ENCODE measurements at regions not wholly inside any gene's neighbourhood (a gene's known extent, or its start where the extent isn't known, plus 50 kb on each side); places are given as distances from the start of the nearest gene placed in this dataset.

- Mint-ChIP-seq H3K4me1 (peaks cover 37% of the 10 kb centered on the region), H3K27me3 (ENCODE audit: low read depth, poor library complexity) (peaks cover 3% of the 10 kb centered on the region), H3K27ac (no peak overlapping the region), H3K4me3 (no peak overlapping the region), H3K9me3 (no peaks in the 10 kb centered on the region), H3K36me3 (ENCODE audit: low read depth) (no peaks in the 10 kb centered on the region)
- DNase-seq = no peak
- TF ChIP-seq CTCF (IDR thresholded peaks at IDR 0.05) = no peak
These were observed 156.2 kb downstream of the SH2D1A start for GRCh38 chrX:124502599-124502998.

- peaks cover 3% of the 10 kb centered on the region for H3K27me3 Mint-ChIP-seq (ENCODE audit: low read depth, poor library complexity)
- no peak for TF ChIP-seq CTCF (IDR thresholded peaks at IDR 0.05)
- H3K4me3 Mint-ChIP-seq = no peak overlapping the region
- H3K4me1 Mint-ChIP-seq = peaks cover 37% of the 10 kb centered on the region
- no peak overlapping the region for H3K27ac Mint-ChIP-seq
- no peaks in the 10 kb centered on the region for H3K36me3 Mint-ChIP-seq (ENCODE audit: low read depth)
- no peak for DNase-seq
- H3K9me3 Mint-ChIP-seq = no peaks in the 10 kb centered on the region
These were observed 158.0 kb downstream of the SH2D1A start for GRCh38 chrX:124504111-124504983.

GRCh38 chrX:124506066-124506465 is 159.7 kb downstream of the SH2D1A start:
- Mint-ChIP-seq H3K4me3 (no peak overlapping the region), H3K27ac (no peak overlapping the region), H3K27me3 (ENCODE audit: low read depth, poor library complexity) (peaks cover 3% of the 10 kb centered on the region), H3K36me3 (ENCODE audit: low read depth) (no peaks in the 10 kb centered on the region), H3K4me1 (peaks cover 37% of the 10 kb centered on the region), H3K9me3 (no peaks in the 10 kb centered on the region)
- DNase-seq = no peak
- no peak for TF ChIP-seq CTCF (IDR thresholded peaks at IDR 0.05)

GRCh38 chrX:124507246-124507645 is 160.9 kb downstream of the SH2D1A start:
- Mint-ChIP-seq H3K4me3 (no peak overlapping the region), H3K36me3 (ENCODE audit: low read depth) (no peaks in the 10 kb centered on the region), H3K9me3 (no peaks in the 10 kb centered on the region), H3K27me3 (ENCODE audit: low read depth, poor library complexity) (no peaks in the 10 kb centered on the region), H3K27ac (peak overlapping the region; percentile 78), H3K4me1 (peaks cover 37% of the 10 kb centered on the region)
- no peak for DNase-seq
- no peak for TF ChIP-seq CTCF (IDR thresholded peaks at IDR 0.05)

- no peak for DNase-seq
- no peak for TF ChIP-seq CTCF (IDR thresholded peaks at IDR 0.05)
- Mint-ChIP-seq H3K4me3 (no peak overlapping the region), H3K36me3 (ENCODE audit: low read depth) (peaks cover 25% of the 10 kb centered on the region), H3K27me3 (ENCODE audit: low read depth, poor library complexity) (no peaks in the 10 kb centered on the region), H3K9me3 (peaks cover 26% of the 10 kb centered on the region), H3K4me1 (no peaks in the 10 kb centered on the region), H3K27ac (peak overlapping the region; percentile 4)
These were observed 172.5 kb downstream of the SH2D1A start for GRCh38 chrX:124518885-124519284.

GRCh38 chrX:124524852-124525251 is 178.5 kb downstream of the SH2D1A start:
- TF ChIP-seq CTCF (IDR thresholded peaks at IDR 0.05) = no peak
- DNase-seq = no peak
- Mint-ChIP-seq H3K9me3 (no peaks in the 10 kb centered on the region), H3K27ac (no peak overlapping the region), H3K27me3 (ENCODE audit: low read depth, poor library complexity) (no peaks in the 10 kb centered on the region), H3K4me1 (no peaks in the 10 kb centered on the region), H3K36me3 (ENCODE audit: low read depth) (no peaks in the 10 kb centered on the region), H3K4me3 (no peak overlapping the region)

Data from nephron progenitor cell (in vitro differentiated cells).